Epidermal melanocyte (primary cell): ENCODE measurements at regions not wholly inside any gene's neighbourhood (a gene's known extent, or its start where the extent isn't known, plus 50 kb on each side); places are given as distances from the start of the nearest gene placed in this dataset.

ENCODE experiments used
- DNase-seq: peaks from one replicate; pipeline ENCODE4 v3.0.0; 2011; ENCODE audit warnings: low spot score; ENCODE audit not compliant: insufficient read length

DNA sequence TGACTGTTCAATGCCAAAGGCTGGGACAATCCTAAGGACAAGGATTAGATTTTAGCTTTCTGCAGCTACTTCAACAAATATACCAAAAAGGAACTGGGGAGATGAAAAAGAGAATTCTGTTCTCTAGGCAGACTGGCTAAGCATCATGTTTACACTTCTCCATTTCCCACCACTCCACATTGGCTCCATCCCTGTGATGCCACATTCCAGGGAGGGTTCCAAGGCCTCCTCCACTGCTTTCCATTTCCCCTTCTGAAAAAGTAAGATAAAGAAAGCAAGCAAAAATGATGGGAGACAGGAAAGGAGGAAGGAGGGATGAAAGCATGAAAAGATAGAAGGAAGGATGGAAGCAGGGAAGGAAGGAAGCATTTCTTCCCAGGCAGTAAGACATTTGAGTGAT, 315.8 kb downstream of the BLID start:
- no peak for DNase-seq

DNA sequence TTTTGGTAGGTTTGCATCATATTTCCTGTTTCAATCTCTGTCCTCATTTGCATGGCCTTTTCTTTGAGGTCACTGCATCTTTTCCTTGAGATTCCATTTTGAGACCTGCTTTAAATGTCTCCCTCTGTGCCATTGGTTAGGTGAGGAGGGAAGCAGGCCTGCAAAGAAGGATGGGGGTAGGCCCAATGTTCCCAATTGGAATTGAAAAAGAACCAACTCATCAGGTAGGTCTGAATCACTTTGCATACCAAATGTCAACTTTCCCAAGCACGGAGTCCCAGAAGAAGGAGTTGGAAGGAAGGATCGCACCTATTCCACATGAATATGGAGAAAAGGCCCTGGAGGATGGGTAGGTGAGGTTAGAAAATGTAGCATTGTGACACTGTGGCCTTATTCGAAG, 318.5 kb downstream of the BLID start:
- no peak for DNase-seq

DNA sequence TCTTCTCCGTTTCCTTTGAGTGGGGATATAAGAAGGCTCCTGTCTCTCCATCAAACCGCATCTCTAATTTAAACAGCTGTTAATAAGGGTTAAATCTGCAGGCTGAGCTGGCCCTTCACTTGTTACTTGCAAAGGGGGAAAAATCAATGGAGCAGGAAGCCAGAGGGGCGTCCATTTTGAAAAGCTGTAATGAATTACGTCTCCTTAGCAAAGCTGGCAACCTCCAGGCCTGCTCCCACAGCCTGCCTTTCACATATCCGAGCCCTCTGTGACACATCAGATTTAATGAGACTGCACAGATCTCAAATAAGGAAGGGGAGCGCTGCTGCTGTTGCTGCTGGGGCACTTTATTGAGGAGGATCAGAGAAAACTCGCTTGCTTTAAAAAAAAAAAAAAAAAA, 320.8 kb downstream of the BLID start:
- DNase-seq, result no peak

DNA sequence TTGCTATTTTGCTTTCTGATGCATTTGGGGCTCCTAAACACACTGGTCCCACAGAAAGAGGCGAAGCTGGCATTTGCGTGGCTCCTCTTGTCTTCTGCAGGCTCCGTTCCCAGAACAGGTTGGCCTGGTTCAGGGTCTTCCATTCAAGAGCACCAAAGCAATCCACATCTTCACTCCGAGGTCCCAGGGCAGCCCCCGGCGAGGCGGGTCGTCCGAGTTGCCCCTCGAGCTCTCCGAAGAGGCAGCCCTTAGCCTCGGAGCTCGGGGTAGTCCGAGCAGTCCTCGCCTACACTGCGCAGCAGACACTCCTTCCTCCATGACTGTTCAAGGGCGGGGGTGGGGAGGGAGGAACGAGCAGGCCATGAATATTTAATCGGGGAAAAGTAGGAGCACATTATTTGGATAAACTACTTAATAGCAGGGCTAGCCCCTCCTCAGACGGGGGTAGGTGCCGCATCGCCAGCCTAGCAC, 321.3 kb downstream of the BLID start:
- DNase-seq, result no peak

DNA sequence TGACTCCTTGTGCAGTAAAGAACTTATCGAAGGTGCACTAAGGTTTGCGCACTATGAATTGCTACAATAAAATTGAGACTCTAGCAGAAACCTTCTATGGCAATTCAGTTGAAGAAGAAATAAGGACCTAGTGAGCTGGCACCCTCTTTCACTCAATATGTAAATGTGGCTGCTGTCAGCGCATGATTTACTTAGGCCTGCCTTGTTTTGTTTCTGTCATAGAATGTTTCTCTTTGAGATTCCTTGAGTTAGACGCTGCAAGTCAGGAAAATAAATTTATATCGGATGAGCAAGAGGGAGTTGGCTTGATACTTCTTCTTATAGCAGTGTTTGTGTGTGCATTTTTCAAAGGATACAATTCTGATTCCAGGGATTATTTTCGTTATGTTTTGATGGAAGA, 322.1 kb downstream of the BLID start:
- DNase-seq, result no peak

DNA sequence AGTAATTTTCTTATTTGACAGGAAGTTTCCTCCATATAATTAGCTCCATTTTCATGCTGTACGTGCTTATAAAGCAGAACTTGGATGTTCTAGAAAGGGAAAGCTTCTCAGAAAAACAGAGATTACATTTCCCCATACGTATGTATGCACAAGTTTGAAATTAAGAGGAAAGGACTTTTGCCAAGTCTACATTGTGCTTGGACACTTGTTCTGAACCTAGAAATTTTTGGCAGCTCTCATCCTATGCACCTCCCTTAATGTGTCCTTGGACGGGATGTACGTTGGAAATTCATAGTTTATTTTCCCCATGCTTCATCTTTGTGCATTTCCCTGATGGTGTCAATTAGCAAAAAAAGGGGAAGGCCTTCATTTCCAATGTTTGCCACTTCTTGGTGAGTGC, 322.7 kb downstream of the BLID start:
- DNase-seq, result no peak

DNA sequence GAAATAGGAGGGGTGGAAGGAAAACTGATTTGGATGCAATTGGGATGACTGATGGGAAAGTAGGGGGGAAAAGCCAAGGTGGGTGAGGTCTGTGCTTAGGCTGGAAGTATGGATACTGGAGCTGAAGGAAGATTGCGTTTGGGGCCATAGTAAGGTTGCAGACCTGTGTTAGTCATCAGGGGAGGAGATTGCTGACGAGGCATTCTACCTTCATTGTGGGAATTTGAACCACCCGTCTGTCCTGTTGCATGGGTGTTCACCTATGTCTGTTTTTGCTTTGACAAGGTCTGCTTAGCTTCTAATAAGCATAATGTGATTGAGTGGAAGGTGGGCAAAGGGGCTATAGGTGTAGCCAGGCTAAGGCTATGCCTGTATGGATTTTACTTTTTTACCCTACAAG, 323.8 kb downstream of the BLID start:
- DNase-seq, result no peak

DNA sequence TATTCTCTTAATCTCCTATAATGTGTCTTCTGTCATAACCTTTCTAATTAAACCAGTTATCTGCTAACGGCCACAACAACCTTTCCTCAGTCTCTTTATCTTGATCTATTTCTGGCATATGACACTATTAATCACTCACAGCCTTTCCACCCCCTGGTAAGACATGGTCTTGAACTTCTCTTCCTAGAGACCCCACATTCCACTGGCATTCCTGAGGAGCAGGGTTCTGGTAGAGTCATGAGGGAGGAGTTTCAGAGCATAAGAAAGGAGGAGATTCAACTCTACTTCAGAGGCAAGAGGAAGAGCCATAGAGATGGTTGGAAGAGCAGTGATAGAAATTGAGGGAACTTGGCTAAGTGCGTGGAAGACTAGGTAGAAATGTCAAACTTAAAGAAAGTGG, 325.6 kb downstream of the BLID start:
- DNase-seq, result no peak

DNA sequence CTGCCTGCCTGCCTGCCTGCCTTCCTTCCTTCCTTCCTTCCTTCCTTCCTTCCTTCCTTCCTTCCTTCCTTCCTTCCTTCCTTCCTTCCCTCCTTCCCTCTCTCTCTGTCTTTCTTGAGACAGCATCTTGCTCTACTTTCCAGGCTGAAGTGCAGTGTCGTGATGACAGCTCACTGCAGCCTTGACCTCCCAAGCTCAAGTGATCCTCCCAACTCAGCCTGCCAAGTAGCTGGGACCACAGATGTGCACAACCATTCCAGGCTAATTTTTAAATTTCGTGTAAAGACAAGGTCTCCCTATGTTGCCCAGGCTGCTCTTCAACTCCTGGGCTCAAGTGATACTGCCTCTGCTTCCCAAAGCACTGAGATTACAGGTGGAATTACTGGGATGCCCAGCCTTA, 328.2 kb upstream of the SORL1-AS1 start:
- no peak for DNase-seq

DNA sequence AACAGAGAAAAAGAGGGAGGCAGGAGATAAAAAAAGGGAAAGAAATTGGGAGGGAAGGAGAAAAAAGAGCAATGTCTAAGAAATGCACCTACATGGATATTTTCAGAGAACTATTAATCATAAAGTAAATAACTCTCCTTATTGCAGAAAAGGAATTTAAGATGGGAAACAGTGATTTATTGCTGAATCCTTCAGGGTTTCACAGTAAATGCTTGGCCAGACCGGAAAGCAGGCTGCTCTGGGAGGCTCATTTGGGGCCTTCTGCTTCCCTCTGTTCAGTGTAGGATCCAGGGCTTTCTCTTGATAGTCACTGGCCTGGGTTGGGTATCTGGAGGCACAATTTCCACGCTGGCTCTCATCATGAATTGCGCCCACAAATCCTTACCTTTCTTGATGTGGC, 324.3 kb upstream of the SORL1-AS1 start:
- no peak for DNase-seq

DNA sequence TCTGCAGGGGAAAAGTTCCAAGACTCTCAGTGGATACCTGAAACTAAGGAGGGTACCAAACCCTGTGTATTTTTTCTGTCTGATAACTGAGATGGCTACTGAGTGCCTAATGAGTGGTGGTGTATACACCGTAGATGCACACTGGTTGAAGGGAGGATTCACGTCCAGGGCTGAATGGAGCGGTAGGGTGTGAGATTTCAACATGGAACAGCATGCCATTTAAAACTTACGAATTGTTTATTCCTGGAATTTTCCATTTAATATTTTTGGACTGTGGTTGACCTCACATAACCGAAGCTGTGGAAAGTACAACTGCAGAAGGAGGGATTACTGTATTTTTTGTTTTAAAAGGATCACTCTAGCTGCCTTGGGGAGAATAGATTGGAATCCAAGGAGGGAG, 322.5 kb upstream of the SORL1-AS1 start:
- no peak for DNase-seq

DNA sequence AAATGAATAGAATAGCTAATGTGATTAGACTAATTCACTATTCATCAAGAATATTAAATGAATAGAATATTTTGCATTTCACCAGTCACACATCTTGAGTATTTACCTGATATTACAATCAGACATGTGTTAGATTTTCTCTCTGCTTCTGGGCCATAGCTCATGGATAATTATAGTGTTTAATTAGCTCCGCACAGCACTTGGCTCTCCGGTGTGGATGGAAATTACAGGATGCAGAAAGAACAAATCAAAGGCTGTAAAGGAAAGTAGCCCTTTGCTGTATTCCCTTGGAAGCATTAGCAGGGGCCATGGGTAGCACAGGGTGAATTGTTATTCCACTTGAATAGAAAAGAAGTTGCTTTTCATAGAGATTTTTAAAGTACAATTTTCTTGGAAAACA, 320.3 kb upstream of the SORL1-AS1 start:
- DNase-seq, result no peak

DNA sequence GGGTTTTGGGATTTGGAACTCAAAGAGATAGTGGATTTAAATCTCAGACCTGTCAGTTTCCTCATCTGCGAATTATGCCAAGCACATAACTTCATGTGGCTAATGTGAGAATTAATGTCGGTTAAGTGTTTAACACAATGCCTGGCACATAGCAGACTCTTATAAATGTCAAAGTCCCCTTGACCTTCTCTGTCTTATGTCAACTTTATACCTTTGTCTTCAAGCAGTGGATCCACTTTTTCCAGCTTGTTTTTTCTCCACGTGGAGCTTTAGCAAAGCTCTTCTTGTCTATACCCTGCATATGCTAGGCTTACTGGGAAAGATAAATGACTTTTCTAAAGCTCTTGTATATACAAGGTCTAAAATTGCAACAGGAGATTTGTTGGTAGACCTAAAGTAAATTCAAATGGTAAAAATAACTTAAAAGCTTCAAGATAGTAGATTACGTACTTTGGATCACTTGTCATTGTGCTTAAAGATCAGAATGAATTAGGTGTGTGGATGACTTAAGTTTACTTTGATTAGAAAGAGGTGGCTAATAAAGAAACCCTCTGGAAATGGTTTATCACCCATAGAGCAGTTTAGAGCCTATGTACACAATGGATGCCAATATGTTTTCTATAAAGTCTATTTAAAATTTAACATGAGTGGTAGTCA, 318.3 kb upstream of the SORL1-AS1 start:
- DNase-seq, result no peak

DNA sequence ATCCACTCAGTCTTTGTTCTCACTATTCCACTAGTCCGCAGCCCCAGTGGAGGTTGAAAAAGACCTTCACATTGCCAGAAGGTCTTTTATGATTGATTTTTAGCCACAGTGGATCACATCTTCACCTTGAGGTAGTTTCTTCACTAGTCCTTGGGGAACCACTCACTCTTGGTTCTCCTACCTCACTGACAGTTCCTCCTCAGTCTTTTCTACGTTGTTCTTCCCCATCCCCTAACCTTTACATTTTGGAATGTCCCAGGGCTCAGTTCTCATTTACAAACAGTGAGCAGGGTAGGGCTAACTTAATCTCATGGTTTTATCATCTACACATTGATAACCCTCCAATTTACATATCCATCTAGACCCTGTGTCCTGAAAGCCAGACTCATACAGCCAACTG, 316.4 kb upstream of the SORL1-AS1 start:
- no peak for DNase-seq

DNA sequence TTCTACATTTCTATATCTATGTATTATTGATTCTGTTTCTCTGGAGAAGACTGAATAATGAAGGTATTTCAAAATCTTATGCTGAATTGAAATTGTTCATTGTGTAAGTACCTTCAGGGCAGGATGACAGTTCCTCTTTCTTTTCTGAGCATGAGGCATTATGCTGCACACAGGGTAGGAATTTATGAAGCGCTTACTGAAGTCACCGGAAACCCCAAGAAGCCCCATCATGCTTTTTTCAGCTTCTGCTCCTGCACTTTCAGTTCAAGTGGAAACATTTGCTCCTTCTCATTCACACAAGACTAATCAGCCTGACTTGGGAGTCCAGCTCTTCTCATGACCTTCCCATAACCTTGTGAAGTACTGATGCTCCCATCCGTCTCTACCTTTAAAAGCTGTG, 314.7 kb upstream of the SORL1-AS1 start:
- no peak for DNase-seq

DNA sequence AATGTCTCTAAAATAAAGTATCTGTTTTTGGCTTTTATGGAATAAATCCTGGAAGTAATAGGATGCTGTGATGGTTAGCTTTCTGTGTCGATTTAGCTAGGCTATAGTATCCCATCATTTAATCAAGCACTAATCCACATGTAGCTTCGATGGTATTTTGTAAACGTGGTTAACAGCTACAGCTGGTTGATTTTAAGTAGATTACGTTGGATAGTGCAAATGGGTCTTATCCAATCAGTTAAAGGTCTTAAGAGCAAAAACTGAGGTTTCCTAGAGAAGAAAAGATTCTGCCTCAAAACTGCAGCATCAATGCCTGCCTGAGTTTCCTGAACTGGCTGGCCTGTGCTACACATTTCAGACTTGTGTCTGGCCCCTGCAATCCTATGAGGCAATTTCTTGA, 314.2 kb upstream of the SORL1-AS1 start:
- DNase-seq, result no peak

DNA sequence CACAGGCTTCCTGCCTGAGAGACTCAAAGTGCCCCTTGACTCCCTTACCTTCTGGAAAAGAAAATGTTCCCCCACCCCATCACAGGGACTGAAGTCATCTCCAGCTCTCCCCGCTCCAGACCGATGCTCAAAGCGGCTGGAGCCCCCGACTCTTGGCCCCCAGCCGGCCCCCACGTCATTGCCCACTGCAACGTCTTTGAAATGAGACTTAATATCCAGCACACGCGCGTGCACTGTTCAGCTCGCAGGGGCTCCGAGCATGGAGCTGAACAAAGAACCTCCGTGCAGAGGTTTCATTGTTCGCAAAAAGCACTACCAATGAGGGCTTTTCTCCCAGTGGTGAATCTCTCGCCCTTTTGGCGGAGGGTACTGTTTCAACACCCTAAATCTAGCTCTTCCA, 313.4 kb upstream of the SORL1-AS1 start:
- no peak for DNase-seq

DNA sequence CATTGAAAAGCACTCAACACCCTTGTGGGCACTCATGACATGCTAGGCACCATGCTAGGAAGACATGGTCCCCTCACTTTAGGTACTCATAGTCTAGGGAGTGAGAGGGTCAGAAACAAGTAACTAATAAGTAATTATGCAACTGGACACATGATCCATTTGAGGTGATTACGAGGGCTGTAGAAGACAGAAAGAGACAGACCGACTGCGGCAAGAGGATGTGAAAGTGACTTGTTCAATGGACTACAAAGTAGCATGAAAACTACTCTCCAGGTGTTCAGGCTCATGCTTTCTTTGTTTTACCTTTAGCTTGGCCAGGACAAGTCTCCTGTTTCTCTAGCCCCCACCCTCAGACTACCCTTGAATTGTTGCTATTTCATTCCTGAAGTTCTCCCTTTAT, 310.8 kb upstream of the SORL1-AS1 start:
- no peak for DNase-seq

DNA sequence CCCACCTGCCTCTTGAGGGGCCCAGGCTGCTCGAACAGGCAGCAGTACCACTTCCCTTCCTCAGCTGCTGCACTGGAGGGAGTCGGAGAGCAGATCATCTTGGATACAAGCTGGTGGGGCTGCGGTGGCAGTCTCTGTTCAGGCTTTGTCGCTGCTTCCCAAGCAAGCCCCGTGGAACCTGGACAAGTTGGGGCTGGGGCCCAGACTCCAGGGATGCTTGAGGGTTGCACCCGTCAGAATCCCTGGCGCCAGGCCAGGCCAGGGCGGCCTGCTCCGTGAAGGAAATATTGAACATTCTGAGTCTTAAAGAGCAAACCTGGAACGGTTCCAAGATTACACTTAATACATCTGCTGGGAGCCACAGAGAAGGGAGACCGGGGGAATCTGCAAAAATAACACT, 310.1 kb upstream of the SORL1-AS1 start:
- DNase-seq, result no peak

DNA sequence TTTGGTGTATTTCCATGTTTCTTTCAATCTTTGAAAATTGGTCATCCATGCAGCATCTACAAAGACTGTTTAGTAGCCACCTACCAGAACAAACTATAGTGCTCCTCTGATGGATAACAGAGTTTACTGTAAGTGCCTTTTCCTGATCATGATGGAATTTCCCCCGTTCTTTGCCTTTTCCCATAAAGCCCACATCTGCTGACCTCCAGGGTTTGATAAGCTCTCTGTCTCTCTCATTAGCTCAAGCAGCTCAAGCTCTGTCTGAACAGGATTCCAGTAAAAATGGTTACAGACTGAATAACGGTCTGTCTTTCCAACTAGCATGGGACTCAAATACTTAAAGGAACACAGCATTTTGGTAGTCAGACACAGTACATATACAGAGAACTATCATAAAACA, 308.4 kb upstream of the SORL1-AS1 start:
- no peak for DNase-seq

DNA sequence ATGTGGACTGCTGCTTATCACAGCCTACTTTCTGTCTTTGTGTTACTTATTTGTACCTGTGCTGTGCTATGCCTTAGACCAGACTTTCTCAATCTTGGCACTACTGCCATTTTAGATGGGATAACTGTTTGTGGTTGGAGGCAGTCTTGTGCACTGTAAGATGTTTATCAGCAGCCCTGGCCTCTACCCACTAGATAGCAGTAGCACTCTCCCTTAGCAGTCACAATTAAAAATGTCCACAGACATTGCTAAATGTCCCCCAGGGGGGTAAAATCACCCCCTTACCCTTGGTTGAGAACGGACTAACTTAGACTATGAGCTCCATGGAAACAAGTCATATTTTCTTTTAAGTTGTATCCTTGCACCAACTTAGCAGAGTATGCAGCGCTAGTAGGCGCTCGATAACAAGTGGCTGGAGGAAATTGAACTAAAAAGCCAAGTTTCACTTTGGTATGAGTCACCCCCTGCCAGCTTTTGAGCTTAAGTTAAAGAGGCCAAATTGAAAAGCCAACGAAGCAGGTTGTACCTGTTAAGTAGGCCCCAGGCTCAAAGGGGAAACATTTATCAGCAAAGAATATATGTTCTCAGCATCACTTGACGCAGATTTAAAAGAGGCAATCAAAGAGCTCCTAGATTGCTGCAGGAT, 304.8 kb upstream of the SORL1-AS1 start:
- DNase-seq, result no peak

DNA sequence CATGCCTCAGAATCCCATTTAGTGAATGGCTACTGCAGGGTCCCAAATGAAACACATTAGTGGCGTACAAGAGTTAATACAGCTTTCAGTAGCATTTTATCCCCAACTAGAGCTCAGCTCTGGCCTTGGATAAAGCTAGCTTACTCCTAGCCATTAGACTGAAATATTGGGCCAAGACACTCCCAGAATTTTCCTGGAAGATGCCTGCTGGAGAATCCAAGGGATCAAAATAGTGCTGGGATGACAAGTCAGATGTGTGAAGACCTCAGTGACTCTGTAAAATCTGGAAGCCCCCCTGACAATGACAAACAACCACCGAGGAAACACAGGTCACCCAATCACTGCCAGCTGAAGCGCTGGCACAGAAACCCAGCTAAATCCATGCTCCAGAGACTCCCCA, 303.1 kb upstream of the SORL1-AS1 start:
- no peak for DNase-seq

DNA sequence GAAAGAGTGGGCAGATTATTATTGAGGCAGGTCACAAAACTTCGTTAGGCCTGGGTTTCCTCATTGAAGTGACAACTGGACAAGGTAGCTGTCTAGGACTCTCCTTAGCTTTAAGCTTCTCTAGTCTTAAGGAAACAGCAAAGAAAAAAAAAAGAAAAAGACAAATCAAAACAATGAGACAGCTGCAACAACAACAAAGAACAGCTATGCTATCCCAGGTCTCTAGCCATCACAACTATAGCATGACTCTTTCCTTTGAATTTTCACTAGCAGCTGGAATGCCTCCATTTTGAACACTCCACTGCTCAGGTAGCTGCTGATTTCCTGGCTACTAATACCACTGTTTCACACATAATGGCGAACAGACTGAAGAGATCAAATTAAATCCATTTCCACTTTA, 302.4 kb upstream of the SORL1-AS1 start:
- no peak for DNase-seq

DNA sequence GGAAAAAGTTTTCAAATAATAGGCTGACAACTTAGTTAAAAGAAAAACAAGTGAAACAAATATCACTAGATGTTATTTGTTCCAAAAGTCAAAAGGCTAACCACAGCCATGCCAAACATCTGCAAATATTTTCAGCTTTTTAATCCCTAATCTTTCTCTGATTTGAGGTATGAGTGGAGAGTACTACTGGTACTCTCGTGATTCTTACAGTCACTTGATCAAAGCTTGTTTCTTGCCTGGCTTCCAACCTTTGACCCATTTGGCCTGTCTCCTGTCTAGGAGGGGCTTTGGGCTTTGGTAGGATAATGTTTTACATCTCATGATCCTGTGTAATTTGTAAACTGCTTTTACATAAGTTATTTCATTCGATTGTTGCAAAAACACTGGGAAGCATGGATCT, 301.8 kb upstream of the SORL1-AS1 start:
- no peak for DNase-seq
